DOHH2 (cell line): ENCODE measurements at regions not wholly inside any gene's neighbourhood (a gene's known extent, or its start where the extent isn't known, plus 50 kb on each side); places are given as distances from the start of the nearest gene placed in this dataset.

ENCODE experiments used
- H3F3A ChIP-seq: fragments of 200-600 bp; sonication (generic), shearing (Covaris generic); 2 replicates; pipeline ENCODE4 v1.6.0; 2016; ENCODE audit warnings: antibody characterized with exemption, mild to moderate bottlenecking; ENCODE audit not compliant: control insufficient read depth, insufficient read depth
- H3K27ac ChIP-seq: fragments of 200-600 bp; sonication (generic); 2 replicates; pipeline ENCODE4 v1.5.1; 2014; ENCODE audit warnings: low read depth, mild to moderate bottlenecking, low read length, moderate library complexity
- H3K27me3 ChIP-seq: fragments of 200-600 bp; sonication (generic); 2 replicates; pipeline ENCODE4 v1.6.1; 2014; ENCODE audit warnings: mild to moderate bottlenecking, low read length, mixed read lengths; ENCODE audit not compliant: control insufficient read depth
- H3K36me3 ChIP-seq: fragments of 200-600 bp; sonication (generic); 2 replicates; pipeline ENCODE4 v1.6.1; 2014; ENCODE audit warnings: mild to moderate bottlenecking, low read length, moderate library complexity, mixed read lengths; ENCODE audit not compliant: control insufficient read depth
- H3K4me1 ChIP-seq: fragments of 200-600 bp; sonication (generic); 2 replicates; pipeline ENCODE4 v1.6.1; 2014; ENCODE audit warnings: mild to moderate bottlenecking, low read length, mixed read lengths; ENCODE audit not compliant: control insufficient read depth
- H3K4me2 ChIP-seq: fragments of 200-600 bp; sonication (generic); 2 replicates; pipeline ENCODE4 v1.6.0; 2014; ENCODE audit warnings: mild to moderate bottlenecking, low read length, moderate library complexity
- H3K4me3 ChIP-seq: fragments of 200-600 bp; sonication (generic); 2 replicates; pipeline ENCODE4 v1.5.1; 2014; ENCODE audit warnings: mild to moderate bottlenecking, low read length, mixed read lengths
- H3K79me2 ChIP-seq: fragments of 200-600 bp; sonication (generic); 2 replicates; pipeline ENCODE4 v1.6.1; 2014; ENCODE audit warnings: mild to moderate bottlenecking, low read length, mixed read lengths; ENCODE audit not compliant: control insufficient read depth
- H3K9me2 ChIP-seq: fragments of 200-600 bp; sonication (generic); replicated peaks from 2 replicates; pipeline ENCODE4 v1.6.1; 2014; ENCODE audit warnings: mild to moderate bottlenecking, low read length, mixed read lengths; ENCODE audit not compliant: control insufficient read depth
- H3K9me3 ChIP-seq: fragments of 200-600 bp; sonication (generic); 2 replicates; pipeline ENCODE4 v1.6.1; 2014; ENCODE audit warnings: antibody characterized with exemption, low read length, mixed read lengths; ENCODE audit not compliant: control insufficient read depth, insufficient read depth
- H4K20me1 ChIP-seq: fragments of 200-600 bp; sonication (generic); 2 replicates; pipeline ENCODE4 v1.6.0; 2014; ENCODE audit warnings: low read depth, mild to moderate bottlenecking, antibody characterized with exemption, low read length, moderate library complexity; ENCODE audit not compliant: control insufficient read depth, insufficient read depth
- CTCF ChIP-seq: fragments of 200-600 bp; sonication (generic); IDR thresholded peaks from one replicate; pipeline ENCODE4 v1.5.1; 2014; ENCODE audit warnings: antibody characterized with exemption, mild to moderate bottlenecking, low read depth, low read length; ENCODE audit not compliant: poor library complexity, severe bottlenecking
- EZH2phosphoT487 ChIP-seq: fragments of 200-600 bp; sonication (generic); IDR thresholded peaks from 2 replicates; pipeline ENCODE4 v1.6.1; 2017; ENCODE audit warnings: borderline replicate concordance, mild to moderate bottlenecking, antibody characterized with exemption, low read length, moderate library complexity, mixed read lengths

DNA sequence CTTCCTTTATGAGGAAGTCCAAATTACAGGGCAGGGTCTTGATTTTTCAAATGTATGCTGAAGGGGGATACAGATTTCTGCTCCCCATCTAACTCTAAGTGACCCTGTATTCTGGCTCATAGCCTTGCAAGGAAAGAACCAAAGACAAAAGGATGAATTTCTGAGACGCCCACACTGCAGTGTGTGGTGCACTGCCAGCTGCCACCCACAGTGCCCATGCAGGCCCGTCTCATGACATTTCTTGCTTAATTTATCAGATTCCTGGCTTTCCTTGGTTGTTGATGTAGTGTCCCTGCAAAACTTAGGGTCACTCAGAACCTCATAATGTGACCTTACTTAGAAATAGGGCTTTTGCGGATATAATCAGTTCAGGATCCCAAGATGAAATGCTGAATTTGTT, 68.0 kb downstream of the CBLN4 start:
- Histone ChIP-seq H3K27me3 (no peaks in the 10 kb centered on the region), H3K4me2 (no peak overlapping the region), H3K79me2 (no peaks in the 10 kb centered on the region), H3K9me2 (no peaks in the 10 kb centered on the region), H3K4me1 (no peaks in the 10 kb centered on the region), H3K9me3 (peaks cover 3% of the 10 kb centered on the region; the same call in 1 of the 2 replicates), H3K27ac (no peak overlapping the region), H3F3A (no peaks in the 10 kb centered on the region), H3K4me3 (no peak overlapping the region), H4K20me1 (no peaks in the 10 kb centered on the region), H3K36me3 (no peaks in the 10 kb centered on the region)
- TF ChIP-seq EZH2phosphoT487: no peak
- TF ChIP-seq CTCF: no peak

- Histone ChIP-seq H3K27me3 (no peaks in the 10 kb centered on the region), H3K79me2 (no peaks in the 10 kb centered on the region), H3K4me3 (no peak overlapping the region), H3K27ac (no peak overlapping the region), H4K20me1 (no peaks in the 10 kb centered on the region), H3K9me2 (no peaks in the 10 kb centered on the region), H3F3A (no peaks in the 10 kb centered on the region), H3K4me2 (no peak overlapping the region), H3K36me3 (no peaks in the 10 kb centered on the region), H3K9me3 (peaks cover 3% of the 10 kb centered on the region; the same call in 1 of the 2 replicates), H3K4me1 (no peaks in the 10 kb centered on the region)
- TF ChIP-seq EZH2phosphoT487: no peak
- TF ChIP-seq CTCF: no peak
Measured at GRCh38 chr20:55936209-55936595, 69.1 kb downstream of the CBLN4 start.

DNA sequence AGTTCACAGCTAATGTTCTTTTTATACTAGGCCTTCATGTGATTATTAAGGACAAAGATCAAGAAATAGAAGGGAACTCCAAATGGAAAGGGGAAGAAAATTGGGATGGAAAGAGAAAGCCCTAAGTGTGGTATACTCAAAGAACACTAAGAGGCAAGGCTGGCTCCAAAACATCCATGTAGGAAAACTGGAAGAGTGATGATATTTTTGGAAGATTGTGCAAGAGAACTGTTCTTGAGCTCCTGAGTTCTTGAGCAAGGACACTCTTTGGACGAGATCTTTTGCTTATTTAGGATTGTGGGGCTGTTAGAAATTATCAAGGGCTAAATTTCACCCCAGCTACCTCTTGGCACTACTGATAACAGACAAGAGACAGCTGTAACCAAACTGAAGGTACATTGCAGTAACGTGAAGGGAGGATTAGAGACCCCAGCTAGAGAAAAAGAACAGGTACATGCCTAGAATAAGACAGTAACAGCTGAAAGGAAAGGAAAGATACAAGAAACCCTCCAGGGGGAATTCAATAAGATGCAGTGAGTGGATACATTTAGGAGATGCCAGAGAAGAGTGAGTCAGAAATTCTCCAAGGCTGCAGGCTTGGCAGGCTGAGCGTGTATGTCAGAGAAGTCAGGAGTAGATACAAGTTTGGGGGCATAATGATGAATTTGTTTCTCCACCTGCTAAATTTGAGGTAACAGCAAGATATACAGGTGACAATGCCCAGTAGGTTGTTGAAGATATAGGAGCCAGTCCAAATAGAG, 69.7 kb downstream of the CBLN4 start:
- no peaks in the 10 kb centered on the region for H3K36me3 ChIP-seq
- H3K27ac ChIP-seq: no peak overlapping the region
- no peaks in the 10 kb centered on the region for H3K79me2 ChIP-seq
- H3K4me1 ChIP-seq: no peaks in the 10 kb centered on the region
- no peaks in the 10 kb centered on the region for H3F3A ChIP-seq
- H3K4me3 ChIP-seq: no peak overlapping the region
- TF ChIP-seq EZH2phosphoT487 (no peak), CTCF (no peak)
- no peaks in the 10 kb centered on the region for H3K27me3 ChIP-seq
- no peak overlapping the region for H3K4me2 ChIP-seq
- H4K20me1 ChIP-seq: no peaks in the 10 kb centered on the region
- H3K9me2 ChIP-seq: no peaks in the 10 kb centered on the region
- peaks cover 3% of the 10 kb centered on the region; the same call in 1 of the 2 replicates for H3K9me3 ChIP-seq
